Astrocyte of the spinal cord (primary cell): ENCODE measurements at regions not wholly inside any gene's neighbourhood (a gene's known extent, or its start where the extent isn't known, plus 50 kb on each side); places are given as distances from the start of the nearest gene placed in this dataset.

Experiments used
- DNase-seq: peaks from one replicate; pipeline ENCODE4 v3.0.0; 2011; ENCODE audit warnings: low read depth, low spot score
- H3K4me3 ChIP-seq: 2 replicates; pipeline ENCODE4 v1.5.1; 2011; ENCODE audit warnings: low read depth, mild to moderate bottlenecking, low read length, moderate library complexity
- CTCF ChIP-seq: IDR thresholded peaks from 2 replicates; pipeline ENCODE4 v1.5.1; 2012; ENCODE audit warnings: low read depth, mild to moderate bottlenecking, low read length, inconsistent platforms
- in situ Hi-C: cut with HindIII; loops from 2 replicates; pipeline ENCODE4 v1.10.0; 2017; ENCODE audit warnings: low sequenced_read_pairs

GRCh38 chr3:137925080-137925479 lies 84.9 kb upstream of the CLDN18 start:
- H3K4me3 ChIP-seq = no peak overlapping the region
- in situ Hi-C loops = no loop called here
- DNase-seq = no peak
- TF ChIP-seq CTCF = no peak

GRCh38 chr3:137926991-137927390 lies 83.0 kb upstream of the CLDN18 start:
- H3K4me3 ChIP-seq = no peak overlapping the region
- no peak for DNase-seq
- in situ Hi-C loops = no loop called here
- TF ChIP-seq CTCF = no peak

GRCh38 chr3:137930976-137931375 lies 79.0 kb upstream of the CLDN18 start:
- in situ Hi-C loops = no loop called here
- TF ChIP-seq CTCF = no peak
- no peak overlapping the region for H3K4me3 ChIP-seq
- DNase-seq = no peak

GRCh38 chr3:137938876-137939275 lies 71.1 kb upstream of the CLDN18 start:
- in situ Hi-C loops = no loop called here
- no peak overlapping the region for H3K4me3 ChIP-seq
- no peak for DNase-seq
- TF ChIP-seq CTCF = no peak

- no peak overlapping the region for H3K4me3 ChIP-seq
- DNase-seq = no peak
- in situ Hi-C loops = no loop called here
- TF ChIP-seq CTCF = no peak
Measured at GRCh38 chr3:137944593-137944992, 65.4 kb upstream of the CLDN18 start.

GRCh38 chr3:137946356-137946973 lies 63.5 kb upstream of the CLDN18 start:
- DNase-seq = peak; percentile 64
- no peak overlapping the region for H3K4me3 ChIP-seq
- in situ Hi-C loops = no loop called here
- TF ChIP-seq CTCF = peak; percentile 67

GRCh38 chr3:137947117-137947516 lies 62.8 kb upstream of the CLDN18 start:
- H3K4me3 ChIP-seq = no peak overlapping the region
- in situ Hi-C loops = no loop called here
- no peak for TF ChIP-seq CTCF
- no peak for DNase-seq
